ENCODE measurements at regions not wholly inside any gene's neighbourhood (a gene's known extent, or its start where the extent isn't known, plus 50 kb on each side); places are given as distances from the start of the nearest gene placed in this dataset.
A peak's percentile ranks its signal among the peaks of the same experiment; 100 is the strongest.

- H3K4me1 ChIP-seq (ENCODE audit: low read depth): no peaks in the 10 kb centered on the region
- ATAC-seq (no peak), DNase-seq (no peak)
- intact Hi-C loops (cut with DNase I, micrococcal nuclease): no loop called here
- H3K36me3 ChIP-seq (ENCODE audit: low read depth): no peaks in the 10 kb centered on the region
- no peaks in the 10 kb centered on the region for H3K9me3 ChIP-seq
- TF ChIP-seq, protein P1, sequence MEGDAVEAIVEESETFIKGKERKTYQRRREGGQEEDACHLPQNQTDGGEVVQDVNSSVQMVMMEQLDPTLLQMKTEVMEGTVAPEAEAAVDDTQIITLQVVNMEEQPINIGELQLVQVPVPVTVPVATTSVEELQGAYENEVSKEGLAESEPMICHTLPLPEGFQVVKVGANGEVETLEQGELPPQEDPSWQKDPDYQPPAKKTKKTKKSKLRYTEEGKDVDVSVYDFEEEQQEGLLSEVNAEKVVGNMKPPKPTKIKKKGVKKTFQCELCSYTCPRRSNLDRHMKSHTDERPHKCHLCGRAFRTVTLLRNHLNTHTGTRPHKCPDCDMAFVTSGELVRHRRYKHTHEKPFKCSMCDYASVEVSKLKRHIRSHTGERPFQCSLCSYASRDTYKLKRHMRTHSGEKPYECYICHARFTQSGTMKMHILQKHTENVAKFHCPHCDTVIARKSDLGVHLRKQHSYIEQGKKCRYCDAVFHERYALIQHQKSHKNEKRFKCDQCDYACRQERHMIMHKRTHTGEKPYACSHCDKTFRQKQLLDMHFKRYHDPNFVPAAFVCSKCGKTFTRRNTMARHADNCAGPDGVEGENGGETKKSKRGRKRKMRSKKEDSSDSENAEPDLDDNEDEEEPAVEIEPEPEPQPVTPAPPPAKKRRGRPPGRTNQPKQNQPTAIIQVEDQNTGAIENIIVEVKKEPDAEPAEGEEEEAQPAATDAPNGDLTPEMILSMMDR (IDR thresholded peaks at IDR 0.05): no peak
- H3K4me3 ChIP-seq: no peak overlapping the region
These were observed 139.5 kb upstream of the NABP1 start for GRCh38 chr2:191538334-191538903.

GRCh38 chr2:191539068-191539467, 138.9 kb upstream of the NABP1 start:
- Histone ChIP-seq H3K4me1 (ENCODE audit: low read depth) (no peaks in the 10 kb centered on the region), H3K9me3 (no peaks in the 10 kb centered on the region), H3K4me3 (no peak overlapping the region), H3K36me3 (ENCODE audit: low read depth) (no peaks in the 10 kb centered on the region)
- peak in 1 of 3 donors; percentile 14 for DNase-seq
- TF ChIP-seq, protein P1 (IDR thresholded peaks at IDR 0.05): no peak
- ATAC-seq: no peak
- intact Hi-C loops (cut with DNase I, micrococcal nuclease): no loop called here

- Histone ChIP-seq H3K36me3 (ENCODE audit: low read depth) (no peaks in the 10 kb centered on the region), H3K9me3 (no peaks in the 10 kb centered on the region), H3K4me1 (ENCODE audit: low read depth) (no peaks in the 10 kb centered on the region), H3K4me3 (no peak overlapping the region)
- ATAC-seq: no peak
- no peak for DNase-seq
- intact Hi-C loops (cut with DNase I, micrococcal nuclease): no loop called here
- TF ChIP-seq, protein P1 (IDR thresholded peaks at IDR 0.05): no peak
These were observed 137.3 kb upstream of the NABP1 start for GRCh38 chr2:191540681-191541080.

DNA sequence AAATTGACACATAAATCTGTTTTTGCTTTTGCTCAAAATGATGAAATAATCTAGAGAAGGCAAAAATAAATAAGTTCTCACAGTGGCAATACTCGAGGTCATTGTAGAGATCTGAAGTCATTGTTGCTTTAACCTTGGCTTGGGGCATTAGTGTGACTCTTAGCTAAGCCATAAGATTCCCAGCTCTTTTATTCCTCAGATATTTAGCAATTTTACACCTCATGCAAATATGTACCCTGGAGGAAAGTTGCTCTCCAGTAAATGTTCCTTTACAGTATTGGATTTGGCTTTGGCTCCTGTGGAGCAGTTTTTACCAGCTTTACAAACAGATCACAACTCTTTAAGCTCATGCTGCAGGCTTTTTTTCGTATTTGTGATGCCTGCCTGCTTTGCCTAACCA, 134.2 kb upstream of the NABP1 start:
- TF ChIP-seq, protein P1 (IDR thresholded peaks at IDR 0.05): no peak
- Histone ChIP-seq H3K36me3 (ENCODE audit: low read depth) (no peaks in the 10 kb centered on the region), H3K4me3 (no peak overlapping the region), H3K9me3 (no peaks in the 10 kb centered on the region), H3K4me1 (ENCODE audit: low read depth) (no peaks in the 10 kb centered on the region)
- ATAC-seq: no peak
- intact Hi-C loops (cut with DNase I, micrococcal nuclease): no loop called here
- no peak for DNase-seq

- Histone ChIP-seq H3K4me3 (no peak overlapping the region), H3K4me1 (ENCODE audit: low read depth) (no peaks in the 10 kb centered on the region), H3K9me3 (no peaks in the 10 kb centered on the region), H3K36me3 (ENCODE audit: low read depth) (no peaks in the 10 kb centered on the region)
- intact Hi-C loops (cut with DNase I, micrococcal nuclease): no loop called here
- TF ChIP-seq, protein P1 (IDR thresholded peaks at IDR 0.05): no peak
- ATAC-seq: no peak
- no peak for DNase-seq
These were observed 133.4 kb upstream of the NABP1 start for GRCh38 chr2:191544461-191545062.

Measured in mucosa of descending colon (tissue), 3 donors.